HG02870 (cell line): ENCODE measurements at regions not wholly inside any gene's neighbourhood (a gene's known extent, or its start where the extent isn't known, plus 50 kb on each side); places are given as distances from the start of the nearest gene placed in this dataset.

ENCODE experiments used
- ATAC-seq: cut with Tn5 transposase; IDR thresholded peaks from one replicate; pipeline ENCODE4 v1.9.1; 2021; ENCODE audit warnings: mild to moderate bottlenecking, moderate library complexity; ENCODE audit not compliant: unreplicated experiment

DNA sequence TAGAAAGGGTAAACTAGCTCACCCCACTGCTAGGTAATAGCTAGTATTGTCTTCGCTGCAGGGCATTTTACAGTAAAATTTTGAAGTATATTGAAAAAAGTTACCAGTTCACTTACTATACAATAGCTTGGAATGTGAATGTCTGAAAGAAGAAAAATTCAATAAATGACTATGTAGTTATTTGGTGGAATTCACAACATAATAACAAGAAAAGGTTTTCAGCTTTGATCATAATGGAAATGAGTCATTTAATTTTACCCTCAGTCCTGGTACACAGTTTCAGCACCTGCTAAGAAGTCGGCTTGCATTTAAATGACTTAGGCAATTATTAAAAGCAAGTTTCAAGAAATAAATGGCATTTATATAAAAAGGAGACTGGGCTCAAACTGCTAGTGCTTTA, 90.4 kb downstream of the NUP35 start:
- peak; percentile 84 for ATAC-seq

GRCh38 chr2:183215917-183216316, 91.7 kb downstream of the NUP35 start:
- ATAC-seq: no peak

- no peak for ATAC-seq
Measured at GRCh38 chr2:183219888-183220287, 95.6 kb downstream of the NUP35 start.

- ATAC-seq: no peak
Measured at GRCh38 chr2:183222751-183223150, 98.5 kb downstream of the NUP35 start.

DNA sequence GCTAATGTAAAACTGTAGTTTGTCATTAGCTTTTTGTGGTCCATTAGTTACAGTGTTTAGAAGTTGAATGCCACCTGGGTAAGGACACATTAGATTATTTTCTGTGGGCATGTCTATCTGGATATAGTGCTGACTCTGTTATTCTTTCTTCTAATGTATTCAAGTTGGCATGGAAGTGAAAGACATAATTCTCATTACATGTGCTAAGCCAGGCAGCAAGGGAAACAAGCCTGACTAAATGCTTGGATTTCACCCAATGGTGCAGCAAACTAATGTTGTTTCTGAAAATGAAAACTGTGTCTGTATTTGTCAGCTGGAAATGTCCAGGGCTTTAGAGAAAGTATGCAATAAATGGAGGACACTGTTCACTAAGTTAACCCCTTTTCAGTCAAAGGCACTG, 100.7 kb downstream of the NUP35 start:
- ATAC-seq: no peak

DNA sequence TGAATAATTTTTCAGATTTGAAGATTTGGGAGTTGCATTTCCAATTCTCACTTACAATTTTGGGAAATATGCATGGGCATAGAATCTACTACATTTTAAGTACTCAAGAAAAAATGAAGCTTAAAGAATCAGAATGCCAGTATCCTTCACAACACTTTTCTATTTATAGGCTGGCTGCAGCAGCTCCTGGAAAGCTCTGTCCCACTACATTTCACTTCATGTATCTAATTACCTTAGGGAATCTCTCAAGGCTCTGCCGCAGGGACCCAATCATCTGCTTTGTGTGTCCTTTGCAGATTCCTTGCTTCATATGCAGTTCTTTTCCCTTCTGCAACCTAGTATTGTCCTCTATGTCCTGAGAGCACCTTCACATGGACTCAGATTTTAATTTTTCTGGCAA, 102.9 kb downstream of the NUP35 start:
- ATAC-seq: no peak

DNA sequence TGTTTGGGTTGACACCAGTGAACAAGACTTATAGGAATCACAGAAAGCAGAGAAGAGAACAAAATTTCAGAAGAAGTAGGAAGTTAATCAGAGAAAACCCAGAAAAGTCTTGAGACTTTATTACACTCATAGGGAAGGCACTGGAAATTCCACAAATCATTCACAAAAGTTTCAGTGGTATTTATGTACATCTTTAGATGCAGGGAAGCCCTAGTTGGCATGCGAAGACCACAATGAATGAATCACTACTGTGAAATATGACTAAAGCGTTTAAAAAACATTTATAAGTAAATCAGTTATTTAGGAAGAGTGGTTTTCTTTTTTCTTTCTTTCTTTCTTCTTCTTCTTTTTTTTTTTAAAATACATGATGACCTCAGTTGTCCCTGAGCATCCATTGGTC, 105.1 kb downstream of the NUP35 start:
- no peak for ATAC-seq

- no peak for ATAC-seq
Measured at GRCh38 chr2:183232161-183232865, 108.1 kb downstream of the NUP35 start.

GRCh38 chr2:183242937-183243336, 118.7 kb downstream of the NUP35 start:
- ATAC-seq: no peak

DNA sequence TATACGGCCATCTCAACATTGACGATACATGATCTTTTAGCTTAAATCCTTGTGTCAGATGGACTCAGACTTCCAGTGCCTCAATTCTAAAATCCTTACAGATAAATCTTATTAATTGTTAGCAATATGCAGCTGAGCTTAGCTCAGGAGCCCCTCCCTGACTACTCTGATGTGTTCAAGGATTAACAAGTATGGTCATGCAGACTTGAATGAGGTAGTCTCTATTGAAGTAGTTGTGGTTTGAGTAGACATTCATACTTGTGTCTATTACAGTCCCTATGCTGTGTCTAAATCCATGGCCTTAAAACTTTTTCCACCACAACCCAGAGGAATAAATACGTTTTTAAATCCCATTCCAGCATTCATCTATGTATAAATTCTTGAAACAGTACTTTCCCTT, 119.5 kb downstream of the NUP35 start:
- no peak for ATAC-seq

GRCh38 chr2:183244300-183244844, 120.1 kb downstream of the NUP35 start:
- no peak for ATAC-seq

DNA sequence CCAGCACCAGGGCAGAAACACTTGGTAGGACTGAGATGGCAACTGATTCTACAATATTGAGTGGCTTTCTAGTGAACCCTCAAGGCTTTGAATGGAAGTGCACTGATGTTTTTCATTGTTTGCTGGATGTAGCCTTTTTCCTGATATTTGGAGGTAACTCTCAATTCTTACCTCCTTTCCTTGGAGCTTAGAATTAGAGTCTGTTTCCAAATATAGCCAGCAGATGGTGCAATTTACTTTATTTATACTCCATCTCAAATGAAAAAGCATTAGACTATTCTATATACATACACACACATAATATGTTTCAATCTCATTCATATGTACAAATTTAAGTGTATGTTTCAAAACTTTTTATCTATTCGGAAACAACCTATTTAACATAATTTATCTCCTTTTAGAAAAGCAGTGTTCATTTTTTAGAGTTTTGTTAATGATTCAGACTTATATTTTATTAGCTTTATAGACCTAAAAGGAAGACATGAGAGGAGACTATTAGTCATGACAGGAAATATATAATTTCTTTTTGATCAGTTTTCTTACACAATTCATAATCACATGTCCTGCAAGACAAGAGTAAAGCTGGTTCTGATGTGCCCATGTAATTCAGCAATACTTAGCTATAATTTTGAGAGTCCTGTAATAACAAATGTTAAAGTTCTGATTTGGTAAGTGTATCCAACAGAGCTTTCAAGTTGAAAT, 124.8 kb downstream of the NUP35 start:
- ATAC-seq: peak; percentile 74

DNA sequence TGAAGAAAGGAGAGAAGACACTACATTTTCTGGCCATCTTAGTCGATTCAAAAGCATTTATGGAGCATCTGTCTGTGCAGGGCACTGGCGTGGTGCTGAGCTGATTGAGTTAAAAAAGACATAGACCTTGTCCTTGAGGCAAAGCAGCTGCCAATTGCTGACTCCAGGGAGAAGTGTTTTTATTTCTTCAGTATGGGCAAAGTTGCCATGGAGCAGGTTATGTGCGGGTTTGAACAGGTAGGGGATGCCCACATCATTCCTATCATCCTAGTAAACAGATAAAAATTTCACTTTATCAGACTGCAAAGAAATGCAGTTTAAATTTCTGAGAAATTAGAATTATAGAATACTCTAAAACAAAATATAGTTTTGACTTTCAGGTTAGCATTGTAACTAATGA, 125.8 kb downstream of the NUP35 start:
- no peak for ATAC-seq

- no peak for ATAC-seq
Measured at GRCh38 chr2:183250472-183250871, 126.2 kb downstream of the NUP35 start.

GRCh38 chr2:183253441-183254130, 129.3 kb downstream of the NUP35 start:
- ATAC-seq: no peak

- no peak for ATAC-seq
Measured at GRCh38 chr2:183255411-183255810, 131.2 kb downstream of the NUP35 start.

- no peak for ATAC-seq
Measured at GRCh38 chr2:183259921-183260320, 135.7 kb downstream of the NUP35 start.

GRCh38 chr2:183260527-183260926, 136.3 kb downstream of the NUP35 start:
- ATAC-seq: no peak

GRCh38 chr2:183264890-183265535, 140.8 kb downstream of the NUP35 start:
- no peak for ATAC-seq

DNA sequence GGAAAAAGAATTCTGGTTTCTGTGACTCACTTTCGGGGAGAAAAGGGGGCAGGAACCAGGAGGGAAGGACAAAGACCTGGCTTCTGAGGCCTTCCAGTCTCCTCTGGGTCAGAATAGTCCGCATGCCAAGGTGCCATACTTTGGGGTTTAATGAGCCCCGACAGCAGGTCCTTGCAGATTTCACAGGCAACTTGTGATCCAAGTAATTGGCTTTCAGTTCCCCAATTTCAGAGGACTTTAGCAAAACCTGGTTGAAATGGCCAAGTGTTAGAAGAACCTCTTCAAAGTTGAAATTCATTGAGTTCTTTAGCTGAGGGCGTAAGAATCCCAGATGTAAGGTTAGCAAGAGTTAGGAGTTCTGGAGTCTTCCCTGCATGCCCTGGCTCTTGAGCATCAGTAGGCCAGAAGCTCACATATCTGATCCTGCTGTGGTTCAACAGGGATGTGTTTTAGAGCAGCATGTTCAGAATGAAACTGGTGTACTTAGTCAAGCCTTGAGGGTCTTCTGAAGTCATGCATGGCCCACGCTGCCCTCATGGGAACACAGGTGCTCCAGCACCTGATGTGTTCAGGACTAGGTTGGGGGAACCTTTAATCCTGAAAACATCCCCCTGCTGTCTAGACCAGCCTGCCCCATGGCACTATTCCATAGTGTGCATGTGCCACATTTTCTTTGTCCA, 143.0 kb downstream of the NUP35 start:
- peak; percentile 63 for ATAC-seq

GRCh38 chr2:183269956-183270355, 145.7 kb downstream of the NUP35 start:
- no peak for ATAC-seq
